SK-N-MC (cell line): ENCODE measurements at regions not wholly inside any gene's neighbourhood (a gene's known extent, or its start where the extent isn't known, plus 50 kb on each side); places are given as distances from the start of the nearest gene placed in this dataset.

Experiments
- EZH2 ChIP-seq: fragments of 200-600 bp; sonication (generic); IDR thresholded peaks from one replicate; pipeline ENCODE4 v1.6.1; 2017; ENCODE audit warnings: antibody characterized with exemption
- POLR2AphosphoS5 ChIP-seq: IDR thresholded peaks from 2 replicates; pipeline ENCODE4 v1.6.1; 2012; ENCODE audit warnings: mild to moderate bottlenecking, low read depth, low read length, borderline replicate concordance

GRCh38 chr4:187184508-187184907, 460.9 kb upstream of the FAT1 start:
- no peak for TF ChIP-seq EZH2
- TF ChIP-seq POLR2AphosphoS5 = no peak
